Spleen (tissue), 11 donors: ENCODE measurements at regions not wholly inside any gene's neighbourhood (a gene's known extent, or its start where the extent isn't known, plus 50 kb on each side); places are given as distances from the start of the nearest gene placed in this dataset.

Experiments
- DNase-seq: peaks from one replicate; pipeline ENCODE4 v3.0.0-alpha.2; 2020
- H3K27ac ChIP-seq, 8 donors: fragments of 200-600 bp; sonication (generic) in 7 of 8; 1 replicate in 4 of 8; 2 replicates in 4 of 8; pipeline versions ENCODE4 v1.5.0 to v1.8.0; 2016 to 2021; ENCODE audit warnings: inconsistent platforms in 4 of 8, mild to moderate bottlenecking in 4 of 8, moderate library complexity in 1 of 8
- H3K27me3 ChIP-seq, 7 donors: fragments of 200-600 bp; sonication (generic) in 6 of 7; replicated peaks in 1 of 7; 1 replicate in 4 of 7; 2 replicates in 3 of 7; pipeline versions ENCODE4 v1.5.0 to v1.8.0; 2016 to 2021; ENCODE audit warnings: inconsistent platforms in 3 of 7, mild to moderate bottlenecking in 1 of 7
- H3K36me3 ChIP-seq, 6 donors: fragments of 200-600 bp; sonication (generic) in 5 of 6; 1 replicate in 4 of 6; 2 replicates in 2 of 6; pipeline versions ENCODE4 v1.5.0 to v1.8.0; 2016 to 2021; ENCODE audit warnings: inconsistent platforms in 2 of 6
- H3K4me1 ChIP-seq, 6 donors: fragments of 200-600 bp; sonication (generic) in 5 of 6; 1 replicate in 3 of 6; 2 replicates in 3 of 6; pipeline versions ENCODE4 v1.5.0 to v1.8.0; 2016 to 2021; ENCODE audit warnings: inconsistent platforms in 3 of 6
- H3K4me3 ChIP-seq, 8 donors: fragments of 200-600 bp; sonication (generic) in 7 of 8; 1 replicate in 4 of 8; 2 replicates in 4 of 8; pipeline versions ENCODE4 v1.5.0 to v1.8.0; 2016 to 2021; ENCODE audit warnings: inconsistent platforms in 4 of 8, mild to moderate bottlenecking in 4 of 8, moderate library complexity in 2 of 8
- H3K9me3 ChIP-seq, 8 donors: fragments of 200-600 bp; sonication (generic) in 7 of 8; 1 replicate in 4 of 8; 2 replicates in 4 of 8; pipeline versions ENCODE4 v1.5.0 to v1.8.0; 2016 to 2021; ENCODE audit warnings: inconsistent platforms in 4 of 8
- CTCF ChIP-seq, 11 experiments: fragments of 200-600 bp in 7 of 11; fragments of 450-650 bp in 4 of 11; sonication (generic) in 4 of 11; IDR thresholded peaks in 8 of 11; conservative IDR thresholded peaks in 3 of 11; 1 replicate in 7 of 11; 2 replicates in 4 of 11; pipeline versions ENCODE4 v1.4.0 to v1.8.0; 2016 to 2021; ENCODE audit warnings: antibody characterized with exemption in 11 of 11, inconsistent platforms in 4 of 11, mild to moderate bottlenecking in 1 of 11
- POLR2A ChIP-seq, 3 donors: fragments of 450-650 bp; IDR thresholded peaks; one replicate each; pipeline ENCODE4 v1.5.1; 2017; ENCODE audit warnings: antibody characterized with exemption in 3 of 3, mild to moderate bottlenecking in 1 of 3
- POLR2AphosphoS5 ChIP-seq, 3 donors: sonication (generic); formaldehyde crosslinking; IDR thresholded peaks; one replicate each; pipeline ENCODE4 v1.5.1; 2017; ENCODE audit warnings: antibody characterized with exemption in 3 of 3
- WGBS, 5 donors: extraction: QIAGEN DNeasy Blood & Tissue Kit in 3 of 5; methylation state at CpG; one replicate each; pipeline versions ENCODE4 v1.1.5 to v1.1.7; 2013 to 2018; 5-methylcytosine and 5-hydroxymethylcytosine counted together
- intact Hi-C: fragments of 100-400 bp; cut with DNase I; formaldehyde crosslinking; loops from one replicate; pipeline ENCODE4 v1.15.0; 2023; ENCODE audit warnings: low total_unique reads
- donor health status: healthy with polysubstance abuse.
- donor health status: DM: no; HTN: no; CAD: no; lungs with moderate emphysema.
- donor health status: DM: no; HTN: no; CAD: no.
- donor health status: Bipolar disorder and iron deficiency.
- donor health status: healthy.
- donor health status: DM: no; HTN: no; CAD: no.
- donor health status: DM: yes; HTN: yes; CAD: no.

GRCh38 chr11:116249561-116249960 lies 523.2 kb downstream of the BUD13 start:
- no peak for TF ChIP-seq CTCF (IDR thresholded peaks at IDR 0.05 in 8 of 11, conservative IDR thresholded peaks at IDR 0.05 in 3 of 11)
- TF ChIP-seq POLR2AphosphoS5 (IDR thresholded peaks at IDR 0.05): no peak
- TF ChIP-seq POLR2A (IDR thresholded peaks at IDR 0.05): no peak
- intact Hi-C loops: no loop called here
- H3K4me1 ChIP-seq: no peaks in the 10 kb centered on the region
- H3K27ac ChIP-seq: no peak overlapping the region
- DNase-seq: no peak
- H3K36me3 ChIP-seq: no peaks in the 10 kb centered on the region
- H3K9me3 ChIP-seq: no peaks in the 10 kb centered on the region
- WGBS, 5 donors: 66 to 87% (median 77%) methylated on average over 2 of the region's 2 CpGs
- no peak overlapping the region for H3K4me3 ChIP-seq
- H3K27me3 ChIP-seq: peaks cover 0 to 11% (median 0%) of the 10 kb centered on the region in 7 donors

- TF ChIP-seq POLR2AphosphoS5 (IDR thresholded peaks at IDR 0.05) (no peak), POLR2A (IDR thresholded peaks at IDR 0.05) (no peak), CTCF (IDR thresholded peaks at IDR 0.05 in 8 of 11, conservative IDR thresholded peaks at IDR 0.05 in 3 of 11) (no peak)
- no peak for DNase-seq
Observed at GRCh38 chr11:116244889-116245288, 527.9 kb downstream of the BUD13 start.

GRCh38 chr11:116244439-116244838 lies 528.3 kb downstream of the BUD13 start:
- H3K27ac ChIP-seq: no peak overlapping the region
- intact Hi-C loops: no loop called here
- peaks cover 0 to 13% (median 0%) of the 10 kb centered on the region in 7 donors for H3K27me3 ChIP-seq
- H3K9me3 ChIP-seq: no peaks in the 10 kb centered on the region
- H3K4me1 ChIP-seq: no peaks in the 10 kb centered on the region
- WGBS, 5 donors: 71 to 83% (median 80%) methylated on average over 8 of the region's 8 CpGs
- TF ChIP-seq CTCF (IDR thresholded peaks at IDR 0.05 in 8 of 11, conservative IDR thresholded peaks at IDR 0.05 in 3 of 11) (no peak), POLR2AphosphoS5 (IDR thresholded peaks at IDR 0.05) (no peak), POLR2A (IDR thresholded peaks at IDR 0.05) (no peak)
- DNase-seq: no peak
- H3K4me3 ChIP-seq: no peak overlapping the region
- no peaks in the 10 kb centered on the region for H3K36me3 ChIP-seq

More at GRCh38 chr11:116244889-116245288, 527.9 kb downstream of the BUD13 start:
- no peaks in the 10 kb centered on the region for H3K36me3 ChIP-seq
- 71 to 87% (median 81%) methylated on average over 4 of the region's 4 CpGs for WGBS, 5 donors
- H3K4me1 ChIP-seq: no peaks in the 10 kb centered on the region
- no peaks in the 10 kb centered on the region for H3K9me3 ChIP-seq
- H3K27me3 ChIP-seq: peaks cover 0 to 13% (median 0%) of the 10 kb centered on the region in 7 donors
- H3K4me3 ChIP-seq: no peak overlapping the region
- H3K27ac ChIP-seq: no peak overlapping the region
- intact Hi-C loops: no loop called here

GRCh38 chr11:116243991-116244390 lies 528.8 kb downstream of the BUD13 start:
- Histone ChIP-seq H3K4me3 (no peak overlapping the region), H3K27ac (no peak overlapping the region), H3K36me3 (no peaks in the 10 kb centered on the region), H3K9me3 (no peaks in the 10 kb centered on the region), H3K4me1 (no peaks in the 10 kb centered on the region), H3K27me3 (peaks cover 0 to 13% (median 0%) of the 10 kb centered on the region in 7 donors)
- TF ChIP-seq POLR2AphosphoS5 (IDR thresholded peaks at IDR 0.05) (no peak), POLR2A (IDR thresholded peaks at IDR 0.05) (no peak), CTCF (IDR thresholded peaks at IDR 0.05 in 8 of 11, conservative IDR thresholded peaks at IDR 0.05 in 3 of 11) (no peak)
- 29 to 60% (median 52%) methylated on average over 5 of the region's 5 CpGs for WGBS, 5 donors
- DNase-seq: no peak
- intact Hi-C loops: no loop called here
